Hepatocyte (in vitro differentiated cells): ENCODE measurements at regions not wholly inside any gene's neighbourhood (a gene's known extent, or its start where the extent isn't known, plus 50 kb on each side); places are given as distances from the start of the nearest gene placed in this dataset.

Source experiments
- DNase-seq: peaks from one replicate; pipeline ENCODE4 v3.0.0-alpha.2; 2016; ENCODE audit warnings: low spot score
- H2AFZ ChIP-seq: fragments of 200-600 bp; sonication (generic); 2 replicates; pipeline ENCODE4 v1.6.0; 2016; ENCODE audit warnings: antibody characterized with exemption, mild to moderate bottlenecking
- H3K27ac ChIP-seq: fragments of 200-600 bp; sonication (generic); 2 replicates; pipeline ENCODE4 v1.5.1; 2016; ENCODE audit warnings: mild to moderate bottlenecking
- H3K27me3 ChIP-seq: fragments of 200-600 bp; sonication (generic); 2 replicates; pipeline ENCODE4 v1.6.1; 2016
- H3K36me3 ChIP-seq: fragments of 200-600 bp; sonication (generic); replicated peaks from 2 replicates; pipeline ENCODE4 v1.5.1; 2016; ENCODE audit warnings: low read depth; ENCODE audit not compliant: insufficient read depth
- H3K4me1 ChIP-seq: fragments of 200-600 bp; sonication (generic); 2 replicates; pipeline ENCODE4 v1.5.1; 2016; ENCODE audit warnings: mild to moderate bottlenecking, moderate library complexity; ENCODE audit not compliant: insufficient read depth
- H3K4me2 ChIP-seq: fragments of 200-600 bp; sonication (generic); 2 replicates; pipeline ENCODE4 v1.6.0; 2016
- H3K4me3 ChIP-seq: fragments of 200-600 bp; sonication (generic); 2 replicates; pipeline ENCODE4 v1.5.1; 2016; ENCODE audit warnings: mild to moderate bottlenecking
- H3K79me2 ChIP-seq: fragments of 200-600 bp; sonication (generic); 2 replicates; pipeline ENCODE4 v1.6.0; 2017; ENCODE audit warnings: mild to moderate bottlenecking
- H3K9me2 ChIP-seq: fragments of 200-600 bp; sonication (generic); replicated peaks from 2 replicates; pipeline ENCODE4 v1.6.0; 2017; ENCODE audit warnings: mild to moderate bottlenecking; ENCODE audit not compliant: insufficient read depth
- H3K9me3 ChIP-seq: fragments of 200-600 bp; sonication (generic); 2 replicates; pipeline ENCODE4 v1.5.1; 2016; ENCODE audit warnings: low read depth, mild to moderate bottlenecking
- H4K20me1 ChIP-seq: fragments of 200-600 bp; sonication (generic); 2 replicates; pipeline ENCODE4 v1.6.0; 2016; ENCODE audit warnings: mild to moderate bottlenecking; ENCODE audit not compliant: insufficient read depth, poor library complexity, severe bottlenecking
- CTCF ChIP-seq: fragments of 200-600 bp; sonication (generic); IDR thresholded peaks from 2 replicates; pipeline ENCODE4 v1.5.1; 2016; ENCODE audit warnings: antibody characterized with exemption, mild to moderate bottlenecking; ENCODE audit not compliant: poor library complexity
- EZH2 ChIP-seq: fragments of 200-600 bp; sonication (generic); IDR thresholded peaks from 2 replicates; pipeline ENCODE4 v1.6.1; 2016; ENCODE audit warnings: antibody characterized with exemption, mild to moderate bottlenecking, borderline replicate concordance
- EZH2phosphoT487 ChIP-seq: fragments of 200-600 bp; sonication (generic); IDR thresholded peaks from one replicate; pipeline ENCODE4 v1.6.1; 2018; ENCODE audit warnings: antibody characterized with exemption, mild to moderate bottlenecking, low read depth, moderate library complexity; ENCODE audit not compliant: unreplicated experiment, severe bottlenecking
- WGBS: methylation state at CpG from one replicate; pipeline ENCODE4 v1.1.6; 2016; ENCODE audit warnings: low lambda C conversion rate; ENCODE audit errors: missing lambda C conversion rate; 5-methylcytosine and 5-hydroxymethylcytosine counted together

- 81% methylated on average over 3 of the region's 3 CpGs for whole genome bisulfite sequencing
- no peak for DNase-seq
- Histone ChIP-seq H3K27me3 (no peaks in the 10 kb centered on the region), H3K4me1 (peaks cover 6% of the 10 kb centered on the region), H3K27ac (no peak overlapping the region), H3K9me2 (no peaks in the 10 kb centered on the region), H2AFZ (no peak overlapping the region), H4K20me1 (no peaks in the 10 kb centered on the region), H3K4me3 (no peak overlapping the region), H3K36me3 (no peaks in the 10 kb centered on the region), H3K79me2 (no peaks in the 10 kb centered on the region), H3K9me3 (no peaks in the 10 kb centered on the region), H3K4me2 (no peak overlapping the region)
- TF ChIP-seq EZH2 (no peak), EZH2phosphoT487 (no peak), CTCF (no peak)
Observed at GRCh38 chr4:123510221-123510620, 113.6 kb downstream of the SPRY1 start.

- no peaks in the 10 kb centered on the region for H3K9me2 ChIP-seq
- H3K27ac ChIP-seq: no peak overlapping the region
- no peak for DNase-seq
- TF ChIP-seq EZH2phosphoT487 (no peak), EZH2 (no peak), CTCF (no peak)
- H3K4me2 ChIP-seq: no peak overlapping the region
- no peaks in the 10 kb centered on the region for H3K36me3 ChIP-seq
- no peak overlapping the region for H3K4me3 ChIP-seq
- H3K27me3 ChIP-seq: no peaks in the 10 kb centered on the region
- 95% methylated on average over 3 of the region's 3 CpGs for WGBS
- H3K9me3 ChIP-seq: no peaks in the 10 kb centered on the region
- H4K20me1 ChIP-seq: no peaks in the 10 kb centered on the region
- H3K79me2 ChIP-seq: no peaks in the 10 kb centered on the region
- H3K4me1 ChIP-seq: peaks cover 6% of the 10 kb centered on the region
- H2AFZ ChIP-seq: no peak overlapping the region
Observed at GRCh38 chr4:123510659-123511058, 114.1 kb downstream of the SPRY1 start.

- Histone ChIP-seq H2AFZ (no peak overlapping the region), H3K9me2 (no peaks in the 10 kb centered on the region), H3K36me3 (no peaks in the 10 kb centered on the region), H3K27ac (no peak overlapping the region), H4K20me1 (no peaks in the 10 kb centered on the region), H3K4me1 (no peaks in the 10 kb centered on the region), H3K4me3 (no peak overlapping the region), H3K27me3 (no peaks in the 10 kb centered on the region), H3K79me2 (no peaks in the 10 kb centered on the region), H3K4me2 (no peak overlapping the region), H3K9me3 (no peaks in the 10 kb centered on the region)
- no peak for TF ChIP-seq CTCF
- no peak for TF ChIP-seq EZH2phosphoT487
- TF ChIP-seq EZH2: no peak
- no peak for DNase-seq
- WGBS: 51% methylated on average over 3 of the region's 3 CpGs
Observed at GRCh38 chr4:123516576-123516975, 120.0 kb downstream of the SPRY1 start.

- Histone ChIP-seq H3K4me2 (no peak overlapping the region), H3K27ac (no peak overlapping the region), H3K27me3 (no peaks in the 10 kb centered on the region), H3K79me2 (no peaks in the 10 kb centered on the region), H3K4me3 (no peak overlapping the region), H3K9me3 (no peaks in the 10 kb centered on the region), H3K4me1 (no peaks in the 10 kb centered on the region), H3K36me3 (no peaks in the 10 kb centered on the region), H2AFZ (no peak overlapping the region), H3K9me2 (no peaks in the 10 kb centered on the region), H4K20me1 (no peaks in the 10 kb centered on the region)
- DNase-seq: no peak
- WGBS: 59% methylated on average over 3 of the region's 3 CpGs
- TF ChIP-seq EZH2: no peak
- no peak for TF ChIP-seq CTCF
- TF ChIP-seq EZH2phosphoT487: no peak
Observed at GRCh38 chr4:123517176-123517575, 120.6 kb downstream of the SPRY1 start.
